ENCODE measurements at regions not wholly inside any gene's neighbourhood (a gene's known extent, or its start where the extent isn't known, plus 50 kb on each side); places are given as distances from the start of the nearest gene placed in this dataset.
A peak's percentile ranks its signal among the peaks of the same experiment; 100 is the strongest.

GRCh38 chr20:59508729-59509128, 95.6 kb upstream of the PHACTR3 start:
- DNase-seq = no peak

GRCh38 chr20:59512651-59513050, 91.7 kb upstream of the PHACTR3 start:
- no peak for DNase-seq

GRCh38 chr20:59514554-59514953, 89.8 kb upstream of the PHACTR3 start:
- no peak for DNase-seq

GRCh38 chr20:59515013-59515905, 89.1 kb upstream of the PHACTR3 start:
- DNase-seq = peak; percentile 7

GRCh38 chr20:59515906-59516209, 88.5 kb upstream of the PHACTR3 start:
- no peak for DNase-seq

- no peak for DNase-seq
These were observed 85.2 kb upstream of the PHACTR3 start for GRCh38 chr20:59518881-59519706.

- no peak for DNase-seq
These were observed 84.7 kb upstream of the PHACTR3 start for GRCh38 chr20:59519707-59520014.

GRCh38 chr20:59520814-59521213, 83.5 kb upstream of the PHACTR3 start:
- DNase-seq = no peak

GRCh38 chr20:59525500-59526241, 78.7 kb upstream of the PHACTR3 start:
- no peak for DNase-seq

- no peak for DNase-seq
These were observed 77.8 kb upstream of the PHACTR3 start for GRCh38 chr20:59526242-59527225.

- DNase-seq = no peak
These were observed 73.6 kb upstream of the PHACTR3 start for GRCh38 chr20:59530782-59531181.

GRCh38 chr20:59537991-59538390, 66.3 kb upstream of the PHACTR3 start:
- no peak for DNase-seq

GRCh38 chr20:59547596-59547995, 56.7 kb upstream of the PHACTR3 start:
- no peak for DNase-seq

Data from NCI-H1092 (cell line).